Type B pancreatic cell (in vitro differentiated cells): ENCODE measurements at regions not wholly inside any gene's neighbourhood (a gene's known extent, or its start where the extent isn't known, plus 50 kb on each side); places are given as distances from the start of the nearest gene placed in this dataset.

Experiments used
- DNase-seq: peaks from one replicate; pipeline ENCODE4 v3.0.0; 2021; ENCODE audit warnings: mixed read lengths; ENCODE audit not compliant: unreplicated experiment; ENCODE audit errors: extremely low spot score
- H3K27ac Mint-ChIP-seq: 2 replicates; pipeline ENCODE4 v1.8.0; 2021; ENCODE audit warnings: mild to moderate bottlenecking, mixed read lengths
- H3K27me3 Mint-ChIP-seq: 2 replicates; pipeline ENCODE4 v1.8.0; 2021; ENCODE audit warnings: mixed read lengths
- H3K36me3 Mint-ChIP-seq: 2 replicates; pipeline ENCODE4 v1.8.0; 2021; ENCODE audit warnings: mixed read lengths
- H3K4me1 Mint-ChIP-seq: one replicate; pipeline ENCODE4 v1.8.0; 2021; ENCODE audit warnings: mixed read lengths; ENCODE audit not compliant: unreplicated experiment
- H3K4me3 Mint-ChIP-seq: 2 replicates; pipeline ENCODE4 v1.8.0; 2021; ENCODE audit warnings: mild to moderate bottlenecking, mixed read lengths
- H3K9me3 Mint-ChIP-seq: 2 replicates; pipeline ENCODE4 v1.8.0; 2021; ENCODE audit warnings: mixed read lengths
- CTCF ChIP-seq: fragments of 200-600 bp; sonication (generic); conservative IDR thresholded peaks from 2 replicates; pipeline ENCODE4 v1.5.0; 2021; ENCODE audit warnings: antibody characterized with exemption, mild to moderate bottlenecking

- Mint-ChIP-seq H3K9me3 (no peaks in the 10 kb centered on the region), H3K4me1 (no peaks in the 10 kb centered on the region), H3K27me3 (peaks cover 7% of the 10 kb centered on the region), H3K36me3 (no peaks in the 10 kb centered on the region), H3K27ac (no peak overlapping the region), H3K4me3 (no peak overlapping the region)
- no peak for DNase-seq
- TF ChIP-seq CTCF = no peak
Observed at GRCh38 chr6:6495851-6496250, 92.7 kb upstream of the LY86 start.

- H3K27me3 Mint-ChIP-seq = peaks cover 13% of the 10 kb centered on the region
- no peak overlapping the region for H3K4me3 Mint-ChIP-seq
- no peaks in the 10 kb centered on the region for H3K9me3 Mint-ChIP-seq
- no peaks in the 10 kb centered on the region for H3K4me1 Mint-ChIP-seq
- no peak overlapping the region for H3K27ac Mint-ChIP-seq
- DNase-seq = no peak
- TF ChIP-seq CTCF = no peak
- no peaks in the 10 kb centered on the region for H3K36me3 Mint-ChIP-seq
Observed at GRCh38 chr6:6497541-6497940, 91.0 kb upstream of the LY86 start.

- no peaks in the 10 kb centered on the region for H3K36me3 Mint-ChIP-seq
- no peak for TF ChIP-seq CTCF
- peaks cover 14% of the 10 kb centered on the region for H3K27me3 Mint-ChIP-seq
- H3K9me3 Mint-ChIP-seq = no peaks in the 10 kb centered on the region
- H3K4me3 Mint-ChIP-seq = no peak overlapping the region
- H3K27ac Mint-ChIP-seq = no peak overlapping the region
- no peak for DNase-seq
- no peaks in the 10 kb centered on the region for H3K4me1 Mint-ChIP-seq
Observed at GRCh38 chr6:6497976-6498375, 90.5 kb upstream of the LY86 start.

GRCh38 chr6:6503191-6503590 is 85.3 kb upstream of the LY86 start:
- Mint-ChIP-seq H3K4me1 (no peaks in the 10 kb centered on the region), H3K36me3 (no peaks in the 10 kb centered on the region), H3K4me3 (no peak overlapping the region), H3K9me3 (no peaks in the 10 kb centered on the region), H3K27me3 (peaks cover 30% of the 10 kb centered on the region), H3K27ac (no peak overlapping the region)
- TF ChIP-seq CTCF = no peak
- no peak for DNase-seq

- H3K36me3 Mint-ChIP-seq = no peaks in the 10 kb centered on the region
- H3K27me3 Mint-ChIP-seq = peaks cover 30% of the 10 kb centered on the region
- H3K4me1 Mint-ChIP-seq = no peaks in the 10 kb centered on the region
- no peaks in the 10 kb centered on the region for H3K9me3 Mint-ChIP-seq
- no peak overlapping the region for H3K27ac Mint-ChIP-seq
- TF ChIP-seq CTCF = no peak
- DNase-seq = no peak
- no peak overlapping the region for H3K4me3 Mint-ChIP-seq
Observed at GRCh38 chr6:6505111-6505510, 83.4 kb upstream of the LY86 start.

- H3K4me1 Mint-ChIP-seq = no peaks in the 10 kb centered on the region
- no peaks in the 10 kb centered on the region for H3K36me3 Mint-ChIP-seq
- peaks cover 21% of the 10 kb centered on the region for H3K27me3 Mint-ChIP-seq
- H3K27ac Mint-ChIP-seq = no peak overlapping the region
- no peak for TF ChIP-seq CTCF
- no peak for DNase-seq
- H3K9me3 Mint-ChIP-seq = no peaks in the 10 kb centered on the region
- H3K4me3 Mint-ChIP-seq = no peak overlapping the region
Observed at GRCh38 chr6:6508643-6509042, 79.9 kb upstream of the LY86 start.
